ENCODE measurements at regions not wholly inside any gene's neighbourhood (a gene's known extent, or its start where the extent isn't known, plus 50 kb on each side); places are given as distances from the start of the nearest gene placed in this dataset.

- Histone ChIP-seq H3K9ac (ENCODE audit: insufficient read length) (no peak overlapping the region), H3K9me3 (ENCODE audit: low read depth, low read length) (no peaks in the 10 kb centered on the region), H3K36me3 (ENCODE audit: insufficient read depth, low read length) (no peaks in the 10 kb centered on the region), H3K27ac (no peak overlapping the region), H3K4me3 (no peak overlapping the region)
- no peak for DNase-seq (ENCODE audit: low read depth, low spot score)
- TF ChIP-seq EZH2 (IDR thresholded peaks at IDR 0.05) (no peak), POLR2AphosphoS5 (IDR thresholded peaks at IDR 0.05; ENCODE audit: borderline replicate concordance, low read depth, low read length) (no peak), FOXP2 (optimal IDR thresholded peaks at IDR 0.05; ENCODE audit: control extremely low read depth, extremely low read length, insufficient read depth) (no peak)
Measured at GRCh38 chr12:84656705-84657104, 255.9 kb downstream of the SLC6A15 start.

- Histone ChIP-seq H3K9ac (ENCODE audit: insufficient read length) (no peak overlapping the region), H3K9me3 (ENCODE audit: low read depth, low read length) (no peaks in the 10 kb centered on the region), H3K27ac (no peak overlapping the region), H3K36me3 (ENCODE audit: insufficient read depth, low read length) (no peaks in the 10 kb centered on the region), H3K4me3 (no peak overlapping the region)
- TF ChIP-seq POLR2AphosphoS5 (IDR thresholded peaks at IDR 0.05; ENCODE audit: borderline replicate concordance, low read depth, low read length) (no peak), FOXP2 (optimal IDR thresholded peaks at IDR 0.05; ENCODE audit: control extremely low read depth, extremely low read length, insufficient read depth) (no peak), EZH2 (IDR thresholded peaks at IDR 0.05) (no peak)
- DNase-seq (ENCODE audit: low read depth, low spot score): no peak
Measured at GRCh38 chr12:84653482-84653881, 259.1 kb downstream of the SLC6A15 start.

- H3K9ac ChIP-seq (ENCODE audit: insufficient read length): no peak overlapping the region
- H3K4me3 ChIP-seq: no peak overlapping the region
- TF ChIP-seq EZH2 (IDR thresholded peaks at IDR 0.05) (no peak), POLR2AphosphoS5 (IDR thresholded peaks at IDR 0.05; ENCODE audit: borderline replicate concordance, low read depth, low read length) (no peak), FOXP2 (optimal IDR thresholded peaks at IDR 0.05; ENCODE audit: control extremely low read depth, extremely low read length, insufficient read depth) (no peak)
- DNase-seq (ENCODE audit: low read depth, low spot score): no peak
- H3K36me3 ChIP-seq (ENCODE audit: insufficient read depth, low read length): no peaks in the 10 kb centered on the region
- H3K27ac ChIP-seq: no peak overlapping the region
- H3K9me3 ChIP-seq (ENCODE audit: low read depth, low read length): no peaks in the 10 kb centered on the region
Measured at GRCh38 chr12:84648425-84648824, 264.2 kb downstream of the SLC6A15 start.

GRCh38 chr12:84644908-84645307, 267.7 kb downstream of the SLC6A15 start:
- Histone ChIP-seq H3K36me3 (ENCODE audit: insufficient read depth, low read length) (no peaks in the 10 kb centered on the region), H3K9me3 (ENCODE audit: low read depth, low read length) (no peaks in the 10 kb centered on the region), H3K9ac (ENCODE audit: insufficient read length) (no peak overlapping the region), H3K4me3 (no peak overlapping the region), H3K27ac (no peak overlapping the region)
- no peak for DNase-seq (ENCODE audit: low read depth, low spot score)
- TF ChIP-seq EZH2 (IDR thresholded peaks at IDR 0.05): no peak
- no peak for TF ChIP-seq FOXP2 (optimal IDR thresholded peaks at IDR 0.05; ENCODE audit: control extremely low read depth, extremely low read length, insufficient read depth)
- TF ChIP-seq POLR2AphosphoS5 (IDR thresholded peaks at IDR 0.05; ENCODE audit: borderline replicate concordance, low read depth, low read length): no peak

GRCh38 chr12:84643993-84644392, 268.6 kb downstream of the SLC6A15 start:
- DNase-seq (ENCODE audit: low read depth, low spot score): no peak
- no peak overlapping the region for H3K9ac ChIP-seq (ENCODE audit: insufficient read length)
- TF ChIP-seq POLR2AphosphoS5 (IDR thresholded peaks at IDR 0.05; ENCODE audit: borderline replicate concordance, low read depth, low read length) (no peak), EZH2 (IDR thresholded peaks at IDR 0.05) (no peak), FOXP2 (optimal IDR thresholded peaks at IDR 0.05; ENCODE audit: control extremely low read depth, extremely low read length, insufficient read depth) (no peak)
- H3K4me3 ChIP-seq: no peak overlapping the region
- no peak overlapping the region for H3K27ac ChIP-seq
- no peaks in the 10 kb centered on the region for H3K36me3 ChIP-seq (ENCODE audit: insufficient read depth, low read length)
- H3K9me3 ChIP-seq (ENCODE audit: low read depth, low read length): no peaks in the 10 kb centered on the region

GRCh38 chr12:84641940-84642545, 270.6 kb downstream of the SLC6A15 start:
- Histone ChIP-seq H3K9ac (ENCODE audit: insufficient read length) (no peak overlapping the region), H3K27ac (peak overlapping the region; percentile 73), H3K4me3 (peak overlapping the region; percentile 6; the same call in 1 of the 2 replicates), H3K9me3 (ENCODE audit: low read depth, low read length) (no peaks in the 10 kb centered on the region), H3K36me3 (ENCODE audit: insufficient read depth, low read length) (no peaks in the 10 kb centered on the region)
- peak; percentile 55 for DNase-seq (ENCODE audit: low read depth, low spot score)
- TF ChIP-seq EZH2 (IDR thresholded peaks at IDR 0.05) (no peak), FOXP2 (optimal IDR thresholded peaks at IDR 0.05; ENCODE audit: control extremely low read depth, extremely low read length, insufficient read depth) (no peak)

GRCh38 chr12:84638811-84639368, 273.7 kb downstream of the SLC6A15 start:
- no peak for TF ChIP-seq FOXP2 (optimal IDR thresholded peaks at IDR 0.05; ENCODE audit: control extremely low read depth, extremely low read length, insufficient read depth)
- TF ChIP-seq EZH2 (IDR thresholded peaks at IDR 0.05): no peak
- TF ChIP-seq POLR2AphosphoS5 (IDR thresholded peaks at IDR 0.05; ENCODE audit: borderline replicate concordance, low read depth, low read length): no peak
- Histone ChIP-seq H3K36me3 (ENCODE audit: insufficient read depth, low read length) (no peaks in the 10 kb centered on the region), H3K27ac (peak overlapping the region; percentile 10; the same call in 1 of the 2 replicates)

GRCh38 chr12:84637926-84638325, 274.7 kb downstream of the SLC6A15 start:
- TF ChIP-seq EZH2 (IDR thresholded peaks at IDR 0.05): no peak
- no peak for TF ChIP-seq POLR2AphosphoS5 (IDR thresholded peaks at IDR 0.05; ENCODE audit: borderline replicate concordance, low read depth, low read length)
- TF ChIP-seq FOXP2 (optimal IDR thresholded peaks at IDR 0.05; ENCODE audit: control extremely low read depth, extremely low read length, insufficient read depth): no peak
- no peak for DNase-seq (ENCODE audit: low read depth, low spot score)

More at GRCh38 chr12:84638811-84639368, 273.7 kb downstream of the SLC6A15 start:
- no peak overlapping the region for H3K9ac ChIP-seq (ENCODE audit: insufficient read length)
- H3K4me3 ChIP-seq: no peak overlapping the region
- no peaks in the 10 kb centered on the region for H3K9me3 ChIP-seq (ENCODE audit: low read depth, low read length)
- DNase-seq (ENCODE audit: low read depth, low spot score): no peak

More at GRCh38 chr12:84637926-84638325, 274.7 kb downstream of the SLC6A15 start:
- Histone ChIP-seq H3K36me3 (ENCODE audit: insufficient read depth, low read length) (no peaks in the 10 kb centered on the region), H3K9me3 (ENCODE audit: low read depth, low read length) (no peaks in the 10 kb centered on the region), H3K4me3 (no peak overlapping the region), H3K9ac (ENCODE audit: insufficient read length) (no peak overlapping the region), H3K27ac (no peak overlapping the region)
